ENCODE measurements at regions not wholly inside any gene's neighbourhood (a gene's known extent, or its start where the extent isn't known, plus 50 kb on each side); places are given as distances from the start of the nearest gene placed in this dataset.
"Not testable (repeated sequence)": the region's sequence is repeated elsewhere in the genome, so short reads cannot be mapped to it uniquely, and the experiment has no call there.

- ChIA-PET POLR2A (no interaction called here), CTCF (no interaction called here)
- DNase-seq: no peak
- Mint-ChIP-seq H3K36me3 (ENCODE audit: low read depth) (no peaks in the 10 kb centered on the region), H3K4me3 (no peak overlapping the region), H3K27ac (no peak overlapping the region), H3K27me3 (ENCODE audit: low read depth) (no peaks in the 10 kb centered on the region), H3K9me3 (ENCODE audit: insufficient read depth) (no peaks in the 10 kb centered on the region), H3K4me1 (ENCODE audit: low read depth) (no peaks in the 10 kb centered on the region)
- ATAC-seq: no peak
Observed at GRCh38 chr6:73932866-73933265, 236.9 kb downstream of the CD109 start.

GRCh38 chr6:73929405-73929804 lies 233.4 kb downstream of the CD109 start:
- Mint-ChIP-seq H3K36me3 (ENCODE audit: low read depth) (no peaks in the 10 kb centered on the region), H3K27me3 (ENCODE audit: low read depth) (no peaks in the 10 kb centered on the region), H3K9me3 (ENCODE audit: insufficient read depth) (no peaks in the 10 kb centered on the region), H3K4me3 (no peak overlapping the region), H3K27ac (no peak overlapping the region), H3K4me1 (ENCODE audit: low read depth) (no peaks in the 10 kb centered on the region)
- DNase-seq (no peak), ATAC-seq (no peak)
- ChIA-PET CTCF (no interaction called here), POLR2A (no interaction called here)

- DNase-seq: no peak
- no peak overlapping the region for H3K4me3 Mint-ChIP-seq
- no peaks in the 10 kb centered on the region for H3K36me3 Mint-ChIP-seq (ENCODE audit: low read depth)
- ATAC-seq: no peak
- CTCF ChIA-PET: no interaction called here
- H3K27ac Mint-ChIP-seq: no peak overlapping the region
- POLR2A ChIA-PET: no interaction called here
- H3K4me1 Mint-ChIP-seq (ENCODE audit: low read depth): no peaks in the 10 kb centered on the region
- no peaks in the 10 kb centered on the region for H3K27me3 Mint-ChIP-seq (ENCODE audit: low read depth)
- no peaks in the 10 kb centered on the region for H3K9me3 Mint-ChIP-seq (ENCODE audit: insufficient read depth)
Observed at GRCh38 chr6:73927421-73927820, 231.4 kb downstream of the CD109 start.

GRCh38 chr6:73925703-73926102 lies 229.7 kb downstream of the CD109 start:
- H3K36me3 Mint-ChIP-seq (ENCODE audit: low read depth); H3K9me3 Mint-ChIP-seq (ENCODE audit: insufficient read depth); H3K4me1 Mint-ChIP-seq (ENCODE audit: low read depth); H3K27me3 Mint-ChIP-seq (ENCODE audit: low read depth); POLR2A ChIA-PET; DNase-seq; ATAC-seq; H3K4me3 Mint-ChIP-seq; CTCF ChIA-PET; H3K27ac Mint-ChIP-seq: not testable (repeated sequence)

GRCh38 chr6:73923905-73924485 lies 228.0 kb downstream of the CD109 start:
- DNase-seq: no peak
- CTCF ChIA-PET: no interaction called here
- Mint-ChIP-seq H3K27me3 (ENCODE audit: low read depth) (no peaks in the 10 kb centered on the region), H3K36me3 (ENCODE audit: low read depth) (no peaks in the 10 kb centered on the region), H3K27ac (no peak overlapping the region), H3K9me3 (ENCODE audit: insufficient read depth) (no peaks in the 10 kb centered on the region), H3K4me3 (no peak overlapping the region), H3K4me1 (ENCODE audit: low read depth) (no peaks in the 10 kb centered on the region)
- POLR2A ChIA-PET: no interaction called here
- no peak for ATAC-seq

GRCh38 chr6:73903155-73903554 lies 207.2 kb downstream of the CD109 start:
- CTCF ChIA-PET: no interaction called here
- DNase-seq (no peak), ATAC-seq (no peak)
- Mint-ChIP-seq H3K27me3 (ENCODE audit: low read depth) (peaks cover 4% of the 10 kb centered on the region), H3K36me3 (ENCODE audit: low read depth) (no peaks in the 10 kb centered on the region), H3K4me3 (no peak overlapping the region), H3K4me1 (ENCODE audit: low read depth) (no peaks in the 10 kb centered on the region), H3K9me3 (ENCODE audit: insufficient read depth) (peaks cover 14% of the 10 kb centered on the region), H3K27ac (no peak overlapping the region)
- POLR2A ChIA-PET: no interaction called here

GRCh38 chr6:73901986-73902385 lies 206.0 kb downstream of the CD109 start:
- DNase-seq (no peak), ATAC-seq (no peak)
- peaks cover 14% of the 10 kb centered on the region for H3K9me3 Mint-ChIP-seq (ENCODE audit: insufficient read depth)
- H3K27ac Mint-ChIP-seq: no peak overlapping the region
- no peaks in the 10 kb centered on the region for H3K4me1 Mint-ChIP-seq (ENCODE audit: low read depth)
- H3K4me3 Mint-ChIP-seq: no peak overlapping the region
- ChIA-PET POLR2A (no interaction called here), CTCF (no interaction called here)
- peaks cover 4% of the 10 kb centered on the region for H3K27me3 Mint-ChIP-seq (ENCODE audit: low read depth)
- no peaks in the 10 kb centered on the region for H3K36me3 Mint-ChIP-seq (ENCODE audit: low read depth)

- no peaks in the 10 kb centered on the region for H3K4me1 Mint-ChIP-seq (ENCODE audit: low read depth)
- H3K4me3 Mint-ChIP-seq: no peak overlapping the region
- no peak for ATAC-seq
- H3K27me3 Mint-ChIP-seq (ENCODE audit: low read depth): peaks cover 4% of the 10 kb centered on the region
- ChIA-PET POLR2A (no interaction called here), CTCF (no interaction called here)
- H3K27ac Mint-ChIP-seq: no peak overlapping the region
- peaks cover 14% of the 10 kb centered on the region for H3K9me3 Mint-ChIP-seq (ENCODE audit: insufficient read depth)
- no peak for DNase-seq
- no peaks in the 10 kb centered on the region for H3K36me3 Mint-ChIP-seq (ENCODE audit: low read depth)
Observed at GRCh38 chr6:73901311-73901710, 205.3 kb downstream of the CD109 start.

- Mint-ChIP-seq H3K4me3 (no peak overlapping the region), H3K36me3 (ENCODE audit: low read depth) (no peaks in the 10 kb centered on the region), H3K9me3 (ENCODE audit: insufficient read depth) (peaks cover 10% of the 10 kb centered on the region), H3K27ac (no peak overlapping the region), H3K27me3 (ENCODE audit: low read depth) (peaks cover 4% of the 10 kb centered on the region), H3K4me1 (ENCODE audit: low read depth) (no peaks in the 10 kb centered on the region)
- DNase-seq: no peak
- ChIA-PET CTCF (no interaction called here), POLR2A (no interaction called here)
- no peak for ATAC-seq
Observed at GRCh38 chr6:73898599-73898998, 202.6 kb downstream of the CD109 start.

- CTCF ChIA-PET: no interaction called here
- no peak for DNase-seq
- H3K4me3 Mint-ChIP-seq: no peak overlapping the region
- H3K27ac Mint-ChIP-seq: no peak overlapping the region
- POLR2A ChIA-PET: no interaction called here
- no peaks in the 10 kb centered on the region for H3K9me3 Mint-ChIP-seq (ENCODE audit: insufficient read depth)
- H3K27me3 Mint-ChIP-seq (ENCODE audit: low read depth): peaks cover 4% of the 10 kb centered on the region
- no peaks in the 10 kb centered on the region for H3K36me3 Mint-ChIP-seq (ENCODE audit: low read depth)
- ATAC-seq: no peak
- no peaks in the 10 kb centered on the region for H3K4me1 Mint-ChIP-seq (ENCODE audit: low read depth)
Observed at GRCh38 chr6:73893696-73894095, 197.7 kb downstream of the CD109 start.

GRCh38 chr6:73888050-73888449 lies 192.0 kb downstream of the CD109 start:
- no peak for DNase-seq
- no peaks in the 10 kb centered on the region for H3K27me3 Mint-ChIP-seq (ENCODE audit: low read depth)
- POLR2A ChIA-PET: no interaction called here
- H3K36me3 Mint-ChIP-seq (ENCODE audit: low read depth): no peaks in the 10 kb centered on the region
- no peak overlapping the region for H3K27ac Mint-ChIP-seq
- no peaks in the 10 kb centered on the region for H3K9me3 Mint-ChIP-seq (ENCODE audit: insufficient read depth)
- H3K4me3 Mint-ChIP-seq: no peak overlapping the region
- CTCF ChIA-PET: no interaction called here
- no peak for ATAC-seq
- peaks cover 8% of the 10 kb centered on the region for H3K4me1 Mint-ChIP-seq (ENCODE audit: low read depth)

- H3K27ac Mint-ChIP-seq: no peak overlapping the region
- POLR2A ChIA-PET: no interaction called here
- H3K9me3 Mint-ChIP-seq (ENCODE audit: insufficient read depth): no peaks in the 10 kb centered on the region
- DNase-seq (no peak), ATAC-seq (no peak)
- H3K36me3 Mint-ChIP-seq (ENCODE audit: low read depth): no peaks in the 10 kb centered on the region
- peaks cover 8% of the 10 kb centered on the region for H3K4me1 Mint-ChIP-seq (ENCODE audit: low read depth)
- H3K4me3 Mint-ChIP-seq: no peak overlapping the region
- CTCF ChIA-PET: no interaction called here
- no peaks in the 10 kb centered on the region for H3K27me3 Mint-ChIP-seq (ENCODE audit: low read depth)
Observed at GRCh38 chr6:73885393-73885792, 189.4 kb downstream of the CD109 start.

GRCh38 chr6:73884540-73884939 lies 188.5 kb downstream of the CD109 start:
- no peaks in the 10 kb centered on the region for H3K27me3 Mint-ChIP-seq (ENCODE audit: low read depth)
- POLR2A ChIA-PET: no interaction called here
- ATAC-seq (no peak), DNase-seq (no peak)
- no peak overlapping the region for H3K27ac Mint-ChIP-seq
- CTCF ChIA-PET: no interaction called here
- no peaks in the 10 kb centered on the region for H3K9me3 Mint-ChIP-seq (ENCODE audit: insufficient read depth)
- peaks cover 8% of the 10 kb centered on the region for H3K4me1 Mint-ChIP-seq (ENCODE audit: low read depth)
- H3K36me3 Mint-ChIP-seq (ENCODE audit: low read depth): no peaks in the 10 kb centered on the region
- H3K4me3 Mint-ChIP-seq: no peak overlapping the region

Data from activated CD8-positive, alpha-beta T cell treated with anti-CD3 and anti-CD28 coated beads, Interleukin-2, amount 10 ng/mL, durations not matched to agents 7 days and 5 days (primary cell).